ENCODE measurements at regions not wholly inside any gene's neighbourhood (a gene's known extent, or its start where the extent isn't known, plus 50 kb on each side); places are given as distances from the start of the nearest gene placed in this dataset.

GRCh38 chr5:158265346-158265745 is 406.4 kb upstream of the CLINT1 start:
- ATAC-seq (no peak), DNase-seq (no peak)
- H3K27ac ChIP-seq, result no peak overlapping the region
- H3K27me3 ChIP-seq, result no peaks in the 10 kb centered on the region
- H3K9me3 ChIP-seq, result no peaks in the 10 kb centered on the region
- H3K36me3 ChIP-seq (replicated peaks in 1 of 2; ENCODE audit: insufficient read depth in 1 of 2, low read depth in 2 of 2), result no peaks in the 10 kb centered on the region
- H3K4me3 ChIP-seq, result no peak overlapping the region
- intact Hi-C loops (cut with DNase I), result no loop called here
- no peaks in the 10 kb centered on the region for H3K4me1 ChIP-seq
- TF ChIP-seq CTCF (IDR thresholded peaks at IDR 0.05) (no peak), POLR2A (IDR thresholded peaks at IDR 0.05) (no peak)

GRCh38 chr5:158264264-158264663 is 405.3 kb upstream of the CLINT1 start:
- H3K9me3 ChIP-seq, result no peaks in the 10 kb centered on the region
- H3K27me3 ChIP-seq, result no peaks in the 10 kb centered on the region
- no peaks in the 10 kb centered on the region for H3K4me1 ChIP-seq
- H3K36me3 ChIP-seq (replicated peaks in 1 of 2; ENCODE audit: insufficient read depth in 1 of 2, low read depth in 2 of 2), result no peaks in the 10 kb centered on the region
- TF ChIP-seq CTCF (IDR thresholded peaks at IDR 0.05) (no peak), POLR2A (IDR thresholded peaks at IDR 0.05) (no peak)
- no peak overlapping the region for H3K27ac ChIP-seq
- DNase-seq (no peak), ATAC-seq (no peak)
- H3K4me3 ChIP-seq, result no peak overlapping the region
- WGBS, 2 donors, result 60 to 74% methylated on average over 2 of the region's 2 CpGs
- intact Hi-C loops (cut with DNase I), result no loop called here

- H3K4me3 ChIP-seq, result no peak overlapping the region
- H3K36me3 ChIP-seq (replicated peaks in 1 of 2; ENCODE audit: insufficient read depth in 1 of 2, low read depth in 2 of 2), result no peaks in the 10 kb centered on the region
- H3K9me3 ChIP-seq, result no peaks in the 10 kb centered on the region
- TF ChIP-seq CTCF (IDR thresholded peaks at IDR 0.05) (no peak), POLR2A (IDR thresholded peaks at IDR 0.05) (no peak)
- H3K27me3 ChIP-seq, result no peaks in the 10 kb centered on the region
- ATAC-seq, result no peak
- intact Hi-C loops (cut with DNase I), result no loop called here
- DNase-seq, result no peak
- WGBS, 2 donors, result 70 to 73% methylated on average over 3 of the region's 3 CpGs
- no peaks in the 10 kb centered on the region for H3K4me1 ChIP-seq
- no peak overlapping the region for H3K27ac ChIP-seq
Observed at GRCh38 chr5:158261674-158262367, 402.9 kb upstream of the CLINT1 start.

- 64 to 86% methylated on average over 2 of the region's 2 CpGs for WGBS, 2 donors
- Histone ChIP-seq H3K4me3 (no peak overlapping the region), H3K4me1 (no peaks in the 10 kb centered on the region), H3K27ac (no peak overlapping the region), H3K9me3 (no peaks in the 10 kb centered on the region), H3K27me3 (no peaks in the 10 kb centered on the region), H3K36me3 (replicated peaks in 1 of 2; ENCODE audit: insufficient read depth in 1 of 2, low read depth in 2 of 2) (no peaks in the 10 kb centered on the region)
- no peak for DNase-seq
- intact Hi-C loops (cut with DNase I), result no loop called here
- ATAC-seq, result no peak
- TF ChIP-seq POLR2A (IDR thresholded peaks at IDR 0.05) (no peak), CTCF (IDR thresholded peaks at IDR 0.05) (no peak)
Observed at GRCh38 chr5:158256096-158256495, 397.2 kb upstream of the CLINT1 start.

GRCh38 chr5:158255609-158256008 is 396.7 kb upstream of the CLINT1 start:
- no peaks in the 10 kb centered on the region for H3K4me1 ChIP-seq
- no peaks in the 10 kb centered on the region for H3K9me3 ChIP-seq
- no peaks in the 10 kb centered on the region for H3K36me3 ChIP-seq (replicated peaks in 1 of 2; ENCODE audit: insufficient read depth in 1 of 2, low read depth in 2 of 2)
- H3K27me3 ChIP-seq, result no peaks in the 10 kb centered on the region
- no peak overlapping the region for H3K27ac ChIP-seq
- TF ChIP-seq CTCF (IDR thresholded peaks at IDR 0.05) (no peak), POLR2A (IDR thresholded peaks at IDR 0.05) (no peak)
- ATAC-seq (no peak), DNase-seq (no peak)
- WGBS, 2 donors, result 78 to 88% methylated on average over 1 of the region's 1 CpG
- intact Hi-C loops (cut with DNase I), result no loop called here
- no peak overlapping the region for H3K4me3 ChIP-seq
